ENCODE measurements at regions not wholly inside any gene's neighbourhood (a gene's known extent, or its start where the extent isn't known, plus 50 kb on each side); places are given as distances from the start of the nearest gene placed in this dataset.
"Not testable (repeated sequence)": the region's sequence is repeated elsewhere in the genome, so short reads cannot be mapped to it uniquely, and the experiment has no call there.

- DNase-seq (ENCODE audit: low read depth in 2 of 3, low spot score in 1 of 3), result no peak
Measured at GRCh38 chr2:215554689-215555498, 119.0 kb upstream of the FN1 start.

- DNase-seq (ENCODE audit: low read depth in 2 of 3, low spot score in 1 of 3), result no peak
Measured at GRCh38 chr2:215553946-215554345, 118.1 kb upstream of the FN1 start.

GRCh38 chr2:215552144-215552580 is 116.3 kb upstream of the FN1 start:
- no peak for DNase-seq (ENCODE audit: low read depth in 2 of 3, low spot score in 1 of 3)

- DNase-seq (ENCODE audit: low read depth in 2 of 3, low spot score in 1 of 3), result no peak
Measured at GRCh38 chr2:215550331-215550730, 114.5 kb upstream of the FN1 start.

GRCh38 chr2:215548714-215549113 is 112.8 kb upstream of the FN1 start:
- no peak for DNase-seq (ENCODE audit: low read depth in 2 of 3, low spot score in 1 of 3)

GRCh38 chr2:215542690-215543089 is 106.8 kb upstream of the FN1 start:
- no peak for DNase-seq (ENCODE audit: low read depth in 2 of 3, low spot score in 1 of 3)

- DNase-seq (ENCODE audit: low read depth in 2 of 3, low spot score in 1 of 3), result no peak
Measured at GRCh38 chr2:215540658-215541057, 104.8 kb upstream of the FN1 start.

GRCh38 chr2:215537611-215538010 is 101.7 kb upstream of the FN1 start:
- no peak for DNase-seq (ENCODE audit: low read depth in 2 of 3, low spot score in 1 of 3)

- DNase-seq (ENCODE audit: low read depth in 2 of 3, low spot score in 1 of 3), result no peak
Measured at GRCh38 chr2:215536510-215536909, 100.6 kb upstream of the FN1 start.

GRCh38 chr2:215535741-215536140 is 99.9 kb upstream of the FN1 start:
- DNase-seq (ENCODE audit: low read depth in 2 of 3, low spot score in 1 of 3), result no peak

- DNase-seq (ENCODE audit: low read depth in 2 of 3, low spot score in 1 of 3), result no peak
Measured at GRCh38 chr2:215535125-215535668, 99.3 kb upstream of the FN1 start.

- not testable (repeated sequence) for DNase-seq (ENCODE audit: low read depth in 2 of 3, low spot score in 1 of 3)
Measured at GRCh38 chr2:215533716-215534115, 97.8 kb upstream of the FN1 start.

GRCh38 chr2:215532844-215533243 is 97.0 kb upstream of the FN1 start:
- DNase-seq (ENCODE audit: low read depth in 2 of 3, low spot score in 1 of 3), result no peak

- no peak for DNase-seq (ENCODE audit: low read depth in 2 of 3, low spot score in 1 of 3)
Measured at GRCh38 chr2:215531284-215531683, 95.4 kb upstream of the FN1 start.

- DNase-seq (ENCODE audit: low read depth in 2 of 3, low spot score in 1 of 3), result no peak
Measured at GRCh38 chr2:215530191-215530968, 94.5 kb upstream of the FN1 start.

- DNase-seq (ENCODE audit: low read depth in 2 of 3, low spot score in 1 of 3), result no peak
Measured at GRCh38 chr2:215529271-215529670, 93.4 kb upstream of the FN1 start.

- no peak for DNase-seq (ENCODE audit: low read depth in 2 of 3, low spot score in 1 of 3)
Measured at GRCh38 chr2:215528555-215528954, 92.7 kb upstream of the FN1 start.

- DNase-seq (ENCODE audit: low read depth in 2 of 3, low spot score in 1 of 3), result no peak
Measured at GRCh38 chr2:215527736-215528135, 91.9 kb upstream of the FN1 start.

- DNase-seq (ENCODE audit: low read depth in 2 of 3, low spot score in 1 of 3), result no peak
Measured at GRCh38 chr2:215526341-215526740, 90.5 kb upstream of the FN1 start.

- no peak for DNase-seq (ENCODE audit: low read depth in 2 of 3, low spot score in 1 of 3)
Measured at GRCh38 chr2:215522237-215522636, 86.4 kb upstream of the FN1 start.

GRCh38 chr2:215521031-215521430 is 85.2 kb upstream of the FN1 start:
- no peak for DNase-seq (ENCODE audit: low read depth in 2 of 3, low spot score in 1 of 3)

- DNase-seq (ENCODE audit: low read depth in 2 of 3, low spot score in 1 of 3), result no peak
Measured at GRCh38 chr2:215517391-215517790, 81.5 kb upstream of the FN1 start.

Measured in stimulated activated CD4-positive, alpha-beta T cell treated with anti-CD3 and anti-CD28 coated beads, Interleukin-12 subunit alpha, Interleukin-12 subunit beta, amount 100 ng/mL, for 48 hours (primary cell).